Mammary epithelial cell (primary cell): ENCODE measurements at regions not wholly inside any gene's neighbourhood (a gene's known extent, or its start where the extent isn't known, plus 50 kb on each side); places are given as distances from the start of the nearest gene placed in this dataset.

Experiments used
- CTCF ChIP-seq, 2 donors: IDR thresholded peaks in 1 of 2; conservative IDR thresholded peaks in 1 of 2; 2 replicates each; pipeline ENCODE4 v1.5.1; 2011 to 2012; ENCODE audit warnings: inconsistent platforms in 2 of 2, low read length in 2 of 2, mild to moderate bottlenecking in 2 of 2, control low read depth in 1 of 2, low read depth in 1 of 2; ENCODE audit not compliant: insufficient read depth in 1 of 2; ENCODE audit errors: extremely low read depth in 1 of 2
- EZH2 ChIP-seq: IDR thresholded peaks from 2 replicates; pipeline ENCODE4 v1.6.1; 2012; ENCODE audit warnings: low read length, inconsistent platforms, borderline replicate concordance

- TF ChIP-seq CTCF (conservative IDR thresholded peaks at IDR 0.05 in 1 of 2, IDR thresholded peaks at IDR 0.05 in 1 of 2; ENCODE audit: extremely low read depth in 1 of 2, insufficient read depth in 1 of 2, low read depth in 1 of 2, low read length in 2 of 2) = no peak
- TF ChIP-seq EZH2 = no peak
Observed at GRCh38 chr6:76772951-76773350, 690.3 kb downstream of the HTR1B start.
